NCI-H128 (cell line): ENCODE measurements at regions not wholly inside any gene's neighbourhood (a gene's known extent, or its start where the extent isn't known, plus 50 kb on each side); places are given as distances from the start of the nearest gene placed in this dataset.

Experiments
- DNase-seq: peaks from one replicate; lab custom pipeline; 2025; ENCODE audit not compliant: unreplicated experiment; lab: John Stamatoyannopoulos, UW

DNA sequence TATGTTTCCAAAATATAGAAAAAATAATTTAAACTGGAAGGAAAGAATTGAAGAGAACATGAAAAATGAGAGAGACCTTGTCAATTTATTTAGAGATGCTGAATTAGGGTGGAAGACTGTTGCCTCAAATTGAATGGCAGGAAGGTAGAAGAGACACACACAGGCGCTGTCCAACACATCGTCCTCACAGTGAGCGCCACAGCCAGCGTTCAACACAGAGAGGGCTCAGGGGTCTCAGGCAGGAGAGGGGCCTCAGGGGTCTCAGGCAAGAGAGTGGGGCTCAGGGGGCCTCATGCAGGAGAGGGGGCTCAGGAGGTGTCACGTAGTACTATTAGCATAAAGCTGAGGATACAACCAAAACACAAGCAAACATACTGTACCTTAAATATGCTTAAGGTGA is 65.7 kb downstream of the TMEM18 start:
- no peak for DNase-seq

DNA sequence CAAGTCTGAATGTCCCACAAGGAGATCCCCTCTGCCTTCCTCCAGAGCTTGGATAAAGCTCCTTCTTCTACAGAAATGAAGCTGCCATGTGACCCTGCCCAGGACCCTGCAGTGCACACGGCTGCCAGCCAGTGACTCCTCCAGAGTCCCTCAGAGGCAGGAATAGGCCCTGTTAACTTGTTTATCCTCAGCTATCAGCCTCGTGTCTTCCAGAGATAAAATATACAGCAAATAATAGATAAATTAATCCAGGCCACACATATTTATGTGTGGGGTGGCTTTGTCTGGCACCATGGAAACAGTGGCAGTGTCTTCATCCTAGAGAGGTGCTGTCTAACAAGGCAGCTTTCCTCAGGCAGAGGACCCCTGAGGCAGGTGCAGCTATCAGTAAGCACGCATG is 66.7 kb downstream of the TMEM18 start:
- DNase-seq, result no peak

DNA sequence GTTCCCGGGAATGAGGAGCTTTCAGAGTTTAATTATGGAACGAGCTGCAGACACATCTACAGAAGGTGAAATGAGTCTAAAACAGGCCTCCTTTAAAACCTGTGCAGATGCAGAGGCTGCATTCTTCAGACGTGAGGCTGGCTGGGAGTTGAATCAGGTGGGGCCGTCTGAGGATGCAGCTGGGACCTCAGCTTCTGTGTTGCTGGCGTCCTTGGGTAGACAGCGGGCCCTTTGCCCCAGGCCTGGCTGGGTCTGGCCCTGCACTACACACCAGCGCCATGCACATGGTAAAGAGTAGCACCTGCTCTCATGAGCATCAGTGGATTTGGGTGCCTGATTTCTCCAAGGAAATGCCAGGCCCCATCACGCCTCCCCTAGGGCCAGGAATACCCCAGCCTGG is 67.3 kb downstream of the TMEM18 start:
- DNase-seq, result no peak

DNA sequence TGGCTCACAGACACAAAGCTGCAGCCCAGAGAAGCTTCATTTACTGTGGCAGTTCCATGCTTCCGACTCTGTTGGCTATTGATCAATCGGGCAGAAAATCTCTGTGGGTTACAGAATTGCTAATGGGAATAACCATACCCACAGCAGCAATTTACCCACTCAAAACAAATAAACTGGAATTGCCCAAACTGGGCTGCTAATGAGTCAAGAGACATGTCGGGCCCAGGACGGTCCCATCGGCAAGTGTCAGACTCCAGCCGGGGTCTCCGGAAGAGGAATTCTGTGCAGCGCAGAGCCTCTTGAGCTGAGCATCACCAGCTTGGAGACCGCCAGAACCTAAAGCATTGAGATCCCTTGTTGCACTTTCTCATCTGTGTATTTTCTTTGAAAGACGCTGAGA is 67.8 kb downstream of the TMEM18 start:
- DNase-seq, result no peak

DNA sequence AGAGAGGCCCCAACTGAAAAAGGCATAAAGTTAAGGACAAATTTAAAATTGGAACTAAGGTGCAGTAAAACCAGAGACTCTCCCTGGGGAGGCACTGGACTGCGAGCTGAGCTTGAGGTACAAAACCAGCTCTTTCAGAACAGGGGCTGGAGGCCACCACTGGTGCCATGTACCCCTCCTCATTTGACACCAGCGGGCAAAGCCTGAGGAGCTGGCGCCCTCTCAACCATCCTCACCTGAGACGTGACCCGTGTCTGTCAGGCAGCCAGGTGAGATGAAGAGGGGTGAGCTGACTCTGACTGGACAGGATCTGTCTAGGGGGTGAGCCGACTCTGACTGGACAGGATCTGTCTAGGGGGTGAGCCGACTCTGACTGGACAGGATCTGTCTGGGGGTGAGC is 68.5 kb downstream of the TMEM18 start:
- DNase-seq, result no peak

DNA sequence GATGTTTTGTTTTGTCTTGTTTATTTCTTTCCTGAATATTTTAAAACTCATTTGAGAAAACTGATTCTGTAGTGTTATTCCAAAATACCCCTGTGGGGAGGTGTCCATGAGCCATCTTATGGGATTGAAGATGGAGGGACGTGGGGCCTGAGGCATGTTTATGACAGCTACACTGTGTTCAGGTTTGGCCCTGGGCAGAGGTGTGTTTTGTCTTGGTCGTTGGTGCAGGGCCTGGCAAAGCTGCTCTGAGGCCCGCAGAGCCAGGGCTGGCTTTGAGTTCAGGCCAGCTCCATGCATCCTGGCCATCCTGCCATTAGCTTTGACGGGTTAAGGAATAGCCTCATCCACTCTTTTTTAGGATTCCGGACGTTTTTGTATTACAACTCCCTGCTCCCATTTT is 68.9 kb downstream of the TMEM18 start:
- no peak for DNase-seq

DNA sequence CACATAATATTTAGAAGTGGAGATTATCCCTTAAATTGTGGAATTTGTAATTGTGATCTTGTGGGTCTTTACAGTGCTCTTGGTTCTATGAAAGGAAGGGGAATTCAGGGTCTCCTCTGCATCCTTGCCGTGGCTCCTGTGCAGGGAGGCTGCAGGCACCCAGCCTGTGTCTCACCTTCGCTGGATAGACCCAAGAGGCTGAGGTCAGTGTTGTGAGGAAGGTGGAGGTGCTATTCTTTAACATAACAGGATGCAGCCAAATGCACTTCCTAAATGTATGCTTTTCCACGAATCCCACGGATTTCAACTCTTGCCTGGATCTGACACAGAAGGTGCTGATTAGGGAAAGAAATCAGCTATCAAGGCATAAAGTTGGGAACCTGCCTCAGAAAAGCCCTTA is 69.5 kb downstream of the TMEM18 start:
- no peak for DNase-seq

DNA sequence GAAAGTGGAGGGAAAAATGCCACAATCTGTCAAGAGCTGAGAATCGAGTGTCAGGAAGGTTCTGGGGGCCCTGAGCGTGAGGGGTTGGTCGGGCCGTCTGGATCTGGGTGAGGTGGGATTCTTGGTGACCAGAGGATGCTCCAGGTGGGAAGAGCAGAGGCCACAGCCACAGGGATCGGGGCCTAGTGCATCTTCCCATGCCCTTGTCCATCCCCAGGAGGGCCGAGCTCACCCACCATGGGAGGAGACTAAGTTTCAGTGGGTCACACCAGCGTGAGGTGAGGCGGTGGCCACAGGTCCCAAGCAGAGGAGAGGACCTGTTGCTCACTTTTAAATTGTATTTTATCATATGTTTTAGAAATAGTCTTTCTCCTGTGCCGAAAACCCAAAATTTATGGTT is 70.0 kb downstream of the TMEM18 start:
- DNase-seq, result no peak

DNA sequence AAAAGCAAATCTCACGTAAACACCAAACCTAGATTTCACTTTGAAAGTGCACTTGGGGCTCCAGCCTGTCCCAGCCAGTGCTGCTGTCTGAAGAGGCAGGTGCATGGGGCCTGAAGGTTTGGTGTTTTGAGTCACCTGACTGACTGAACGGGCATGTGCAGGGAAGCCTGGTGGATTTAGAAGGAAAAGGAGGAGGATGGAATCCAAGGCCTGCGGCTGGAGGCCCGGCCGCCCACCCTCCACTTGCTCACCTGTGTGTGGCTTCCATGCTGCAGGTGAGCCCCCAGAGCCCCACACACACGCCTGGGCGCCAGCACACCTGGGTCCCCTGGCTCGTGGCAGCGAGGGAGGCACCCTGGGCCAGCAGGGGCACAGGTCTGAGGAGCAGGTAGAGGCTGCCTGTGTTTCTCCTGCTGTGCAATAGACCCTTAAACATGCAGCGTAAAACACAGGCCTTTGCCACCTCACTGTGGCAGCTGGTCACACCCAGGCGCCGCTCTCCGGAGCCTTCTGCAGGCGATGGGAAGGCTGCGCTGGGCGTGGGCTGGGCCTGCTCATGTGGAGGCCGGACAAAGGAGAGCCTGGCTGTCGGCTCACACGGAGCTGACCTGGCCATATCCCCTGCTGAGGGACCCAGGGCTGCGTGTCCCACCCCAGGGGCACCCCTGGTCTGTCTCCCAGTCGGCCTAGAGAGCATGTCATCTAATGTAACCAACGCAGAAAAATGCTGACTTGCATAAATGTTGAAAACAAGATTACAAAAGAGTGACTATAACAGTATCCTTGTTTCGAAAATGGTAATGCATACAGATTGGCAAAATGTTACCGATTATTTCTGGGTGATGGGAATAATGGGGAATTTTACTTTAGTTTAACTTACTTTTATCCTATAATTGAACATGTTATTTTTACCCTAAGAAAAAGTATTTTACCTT is 71.3 kb downstream of the TMEM18 start:
- no peak for DNase-seq

DNA sequence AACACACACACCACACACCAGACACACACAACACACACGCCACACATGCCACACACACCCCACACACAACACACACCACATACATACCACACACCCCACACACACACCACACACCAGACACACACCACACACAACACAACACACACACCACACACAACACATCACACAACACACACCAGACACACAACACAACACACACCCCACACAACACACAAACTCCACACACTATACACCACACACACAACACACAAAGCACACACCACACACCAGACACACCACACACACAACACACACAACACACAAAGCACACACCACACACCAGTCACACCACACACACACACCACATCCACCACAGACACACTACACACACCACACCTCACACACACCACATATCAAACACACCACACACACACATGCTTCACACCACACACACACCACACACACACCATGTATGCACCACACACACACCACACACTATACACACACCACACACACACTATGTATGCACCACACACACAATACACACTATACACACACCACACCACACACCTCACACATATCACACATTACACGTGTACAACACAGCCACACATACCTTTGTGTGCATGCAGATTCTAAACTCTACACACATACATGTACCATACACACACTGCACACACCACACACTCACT is 72.2 kb downstream of the TMEM18 start:
- DNase-seq, result no peak

DNA sequence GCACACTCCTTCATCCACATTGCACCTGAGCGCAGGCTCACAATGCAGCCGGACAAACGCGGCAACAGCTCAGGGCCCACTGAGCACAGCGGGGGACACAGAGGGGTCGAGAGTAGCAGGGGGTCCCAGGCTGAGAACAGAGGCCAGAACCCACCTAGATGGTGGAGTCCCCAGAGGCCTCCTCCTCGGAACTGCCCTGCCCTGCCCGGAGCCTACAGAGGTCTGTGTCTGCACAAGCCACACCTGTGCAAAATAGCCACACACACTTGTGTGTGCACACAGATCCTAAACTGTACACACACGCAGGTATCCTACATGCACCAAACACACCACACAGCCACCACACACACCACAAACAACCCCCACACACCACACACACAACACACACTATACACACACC is 72.8 kb downstream of the TMEM18 start:
- DNase-seq, result no peak

DNA sequence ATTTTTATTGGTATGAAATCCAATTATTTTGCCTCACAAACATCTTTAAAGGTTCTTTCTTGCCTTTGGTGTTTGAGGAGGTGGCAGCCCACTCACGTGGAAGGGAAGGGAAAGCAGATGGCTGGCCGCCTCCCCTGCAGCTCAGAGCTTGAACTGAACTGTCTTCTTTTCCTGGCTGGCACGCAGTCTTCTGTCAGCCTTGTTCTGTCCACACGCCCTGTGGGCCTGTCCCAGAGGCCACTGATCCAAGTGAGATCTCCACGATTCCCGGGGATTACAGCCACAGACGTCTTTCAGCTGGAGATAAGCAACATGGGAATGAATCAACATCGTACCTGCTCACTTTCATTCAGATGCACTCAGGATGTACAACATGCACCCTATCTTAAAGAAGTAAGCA is 73.3 kb downstream of the TMEM18 start:
- DNase-seq, result no peak

DNA sequence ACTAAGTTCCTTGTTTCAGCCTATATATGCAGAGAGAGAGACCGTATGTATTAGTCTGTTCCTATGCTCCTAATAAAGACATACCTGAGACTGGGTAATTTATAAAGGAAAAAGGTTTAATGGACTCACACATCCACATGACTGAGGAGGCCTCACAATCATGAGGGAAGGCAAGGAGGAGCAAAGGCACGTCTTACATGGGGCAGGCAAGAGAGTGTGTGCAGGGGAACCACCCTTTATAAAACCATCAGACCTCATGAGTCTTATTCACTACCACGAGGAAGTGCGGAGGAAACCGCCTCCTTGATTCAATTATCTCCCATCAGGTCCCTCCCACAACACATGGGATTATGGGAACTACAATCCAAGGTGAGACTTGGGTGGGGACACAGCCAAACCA is 73.8 kb downstream of the TMEM18 start:
- DNase-seq, result no peak

DNA sequence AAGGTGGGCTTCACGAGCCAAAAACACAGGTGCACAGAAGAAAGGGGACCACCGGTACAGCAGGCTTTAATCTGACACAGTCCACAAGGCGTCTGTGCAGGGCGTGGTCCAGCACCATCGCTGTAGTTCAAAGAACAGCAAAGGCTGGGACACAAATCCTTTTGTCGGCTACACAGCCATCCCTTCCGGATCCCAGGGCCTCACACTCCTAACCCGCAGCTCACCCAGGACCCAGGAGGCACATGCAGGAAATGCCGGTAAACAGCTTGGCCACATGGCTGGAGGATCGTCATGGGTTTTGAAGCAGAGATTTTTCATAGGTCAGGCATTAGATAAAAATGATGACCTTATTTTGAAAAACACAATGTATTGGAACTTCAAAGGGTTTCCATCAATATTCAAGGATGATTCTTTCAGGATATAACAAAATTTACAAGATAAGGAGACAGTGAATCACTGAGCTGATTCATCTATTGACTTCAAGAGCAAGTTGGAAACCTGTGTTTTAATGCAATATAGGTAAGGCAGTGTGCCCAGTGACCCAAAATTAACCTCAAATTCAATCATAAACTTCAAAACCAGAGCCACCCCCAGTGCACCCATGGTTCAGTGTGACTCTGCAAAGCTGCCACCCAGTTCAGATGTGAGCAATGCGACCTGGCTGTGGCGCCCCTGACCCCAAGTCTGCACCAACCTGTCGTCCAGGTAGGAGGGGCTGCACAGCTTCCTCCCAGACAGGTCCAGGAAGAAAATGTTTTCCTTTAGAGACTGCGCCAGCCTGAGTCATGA is 74.4 kb downstream of the TMEM18 start:
- no peak for DNase-seq

DNA sequence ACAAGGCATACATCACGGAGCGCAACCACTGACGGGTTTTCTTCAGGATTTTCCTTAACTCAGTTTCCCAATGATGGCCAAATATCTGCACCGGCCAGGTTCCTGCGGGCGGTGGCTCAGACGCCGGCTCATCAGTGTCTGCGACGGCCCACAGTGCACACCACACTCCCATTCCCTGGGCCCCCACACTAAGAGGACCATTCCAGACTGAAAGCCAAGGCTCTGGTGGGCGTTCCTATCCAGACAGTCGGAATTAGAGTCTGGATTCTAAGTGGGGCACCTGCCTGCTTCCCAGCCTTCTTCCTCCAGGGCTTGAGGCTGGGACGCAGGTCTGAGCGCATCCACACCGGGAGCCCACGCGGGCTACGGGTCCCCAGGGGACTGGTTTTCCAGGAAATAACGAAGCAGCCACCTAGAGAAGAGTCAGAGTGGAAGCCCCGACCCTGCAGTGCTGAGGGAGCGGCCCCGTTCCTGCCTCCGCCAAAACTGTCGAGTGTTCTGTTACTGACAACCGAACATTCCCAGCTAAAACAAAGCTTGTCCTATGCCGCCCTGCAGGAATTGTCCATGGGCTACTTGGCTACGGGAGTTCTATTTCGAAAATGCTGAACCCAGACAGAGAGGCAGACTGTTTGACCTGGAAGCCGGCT is 75.3 kb downstream of the TMEM18 start:
- DNase-seq, result no peak

DNA sequence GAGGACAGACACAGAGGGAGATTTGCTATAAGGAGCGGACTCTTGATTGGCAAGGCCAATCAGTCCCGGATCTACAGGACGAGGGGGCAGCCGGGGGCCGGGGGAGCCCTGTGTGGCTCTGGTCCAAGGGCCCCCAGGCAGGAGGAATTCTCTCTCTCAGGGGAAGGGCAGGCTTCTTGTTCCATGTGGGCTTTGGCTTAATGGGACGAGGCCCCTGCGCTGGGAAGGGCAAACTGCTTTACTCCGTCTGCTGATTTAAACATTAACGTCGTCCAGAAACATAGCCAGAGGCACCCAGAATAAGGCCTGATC is 75.9 kb downstream of the TMEM18 start:
- DNase-seq, result no peak

DNA sequence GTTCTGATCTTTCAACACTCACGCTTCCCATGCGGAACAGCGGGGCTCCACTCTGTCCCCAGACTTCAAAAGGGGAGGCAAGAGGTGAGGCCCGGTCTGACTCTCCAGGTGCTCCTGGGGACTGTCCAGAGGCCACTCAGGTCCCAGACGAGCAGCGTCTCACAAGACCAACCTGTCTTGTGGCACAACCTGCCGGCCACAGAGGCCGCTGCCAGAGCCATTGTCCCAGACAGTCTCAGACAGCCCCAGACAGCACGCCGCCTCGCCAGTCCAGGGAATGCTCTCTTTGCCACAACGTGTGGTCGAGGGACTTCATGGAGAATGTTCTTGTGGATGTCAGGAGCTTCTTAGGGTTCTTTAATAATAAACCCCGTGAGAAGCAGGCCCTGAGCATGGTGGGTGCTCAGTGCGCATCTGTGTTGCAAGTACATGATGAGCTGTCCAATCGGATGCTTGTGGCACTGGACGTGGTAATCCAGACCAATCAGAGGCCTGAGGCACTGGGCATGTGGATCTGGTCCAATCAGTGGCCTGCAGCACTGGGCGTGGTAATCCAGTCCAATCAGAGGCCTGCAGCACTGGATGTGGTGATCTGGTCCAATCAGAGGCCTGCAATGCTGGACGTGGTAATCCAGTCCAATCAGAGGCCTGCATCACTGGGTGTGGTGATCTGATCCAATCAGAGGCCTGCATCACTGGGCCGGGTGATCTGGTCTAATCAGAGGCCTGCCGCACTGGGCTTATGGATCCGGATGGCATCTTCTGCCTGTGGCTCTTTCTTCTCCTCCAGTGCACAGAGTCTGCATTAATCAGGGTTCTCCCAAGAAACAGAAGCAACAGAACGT is 76.4 kb downstream of the TMEM18 start:
- DNase-seq, result no peak

DNA sequence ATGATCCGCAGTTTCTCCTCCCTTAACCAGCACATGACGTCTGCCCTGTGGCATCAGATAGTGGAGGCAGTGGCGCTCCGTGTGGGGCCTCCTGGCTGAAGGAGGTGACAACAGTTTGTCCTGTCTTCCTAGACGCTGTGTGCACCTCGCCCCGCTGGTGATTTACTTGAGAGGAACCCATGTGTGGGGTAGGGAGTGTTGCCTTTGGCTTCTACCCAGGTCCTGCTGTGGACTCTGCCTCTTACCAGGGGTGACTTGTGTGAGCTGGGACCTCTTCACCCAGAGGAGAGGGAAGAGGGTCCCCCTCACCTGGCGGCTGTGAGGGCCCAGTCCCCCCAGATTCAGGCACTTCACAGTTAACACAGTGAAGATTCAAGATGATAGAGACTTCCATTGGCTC is 77.6 kb downstream of the TMEM18 start:
- no peak for DNase-seq

DNA sequence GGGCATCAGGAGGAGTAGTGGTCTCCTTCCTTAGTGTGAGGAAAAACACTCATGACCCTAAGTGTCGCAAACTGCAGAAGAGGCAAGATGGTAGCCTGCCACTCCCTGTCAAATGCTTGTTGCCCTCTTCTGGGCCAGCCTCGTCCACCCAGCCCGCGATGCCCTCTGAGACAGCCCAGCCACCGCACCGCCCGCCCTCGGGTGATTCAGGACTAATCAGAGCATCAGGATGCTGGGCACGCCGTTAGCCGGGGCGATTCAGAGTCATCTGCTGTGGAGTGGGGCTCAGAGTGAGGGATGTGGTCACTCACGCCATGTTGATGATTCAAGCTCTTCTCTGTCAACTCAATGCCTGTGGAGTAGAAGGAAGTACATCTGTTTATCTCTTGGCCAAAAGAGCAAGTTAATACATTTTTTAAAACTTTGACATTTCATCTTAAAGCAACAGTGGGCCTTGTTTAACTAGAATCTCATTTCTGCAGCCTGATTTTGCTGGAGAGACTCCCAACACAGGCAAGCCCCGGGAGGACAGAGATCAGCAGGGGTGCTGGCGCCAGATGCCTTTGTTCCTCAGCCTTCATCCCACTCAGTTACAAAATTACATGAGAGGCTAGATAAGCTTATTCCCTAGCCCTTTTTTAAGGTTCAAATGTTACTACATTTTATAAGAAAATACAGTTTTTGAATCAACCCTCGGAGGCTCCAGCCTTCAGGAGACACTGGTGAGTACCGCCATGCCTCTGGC is 79.0 kb downstream of the TMEM18 start:
- DNase-seq, result no peak
